H9 (cell line): ENCODE measurements at regions not wholly inside any gene's neighbourhood (a gene's known extent, or its start where the extent isn't known, plus 50 kb on each side); places are given as distances from the start of the nearest gene placed in this dataset.

Source experiments
- DNase-seq: peaks from one replicate; pipeline ENCODE4 v3.0.0-alpha.2; 2017
- H2AFZ ChIP-seq: one replicate; pipeline ENCODE4 v1.6.1; 2013; ENCODE audit warnings: mild to moderate bottlenecking, low read length, control low read depth, moderate library complexity
- H2AK5ac ChIP-seq: 2 replicates; pipeline ENCODE4 v1.6.1; 2013; ENCODE audit warnings: low read length, control low read depth, mixed read lengths; ENCODE audit not compliant: insufficient read length
- H2BK120ac ChIP-seq: one replicate; pipeline ENCODE4 v1.6.1; 2013; ENCODE audit warnings: low read depth, mild to moderate bottlenecking, low read length, control low read depth, inconsistent platforms; ENCODE audit not compliant: poor library complexity, severe bottlenecking
- H2BK12ac ChIP-seq: 2 replicates; pipeline ENCODE4 v1.6.1; 2013; ENCODE audit warnings: low read length, control low read depth, mixed read lengths, low read depth; ENCODE audit not compliant: insufficient read length
- H2BK15ac ChIP-seq: 2 replicates; pipeline ENCODE4 v1.6.1; 2013; ENCODE audit warnings: low read depth, low read length, control low read depth
- H2BK20ac ChIP-seq: one replicate; pipeline ENCODE4 v1.6.1; 2013; ENCODE audit warnings: low read depth, mild to moderate bottlenecking, low read length, control low read depth, inconsistent platforms; ENCODE audit not compliant: poor library complexity, severe bottlenecking
- H2BK5ac ChIP-seq: 2 replicates; pipeline ENCODE4 v1.6.1; 2013; ENCODE audit warnings: low read length, control low read depth, mixed read lengths; ENCODE audit not compliant: insufficient read length
- H3K14ac ChIP-seq: 2 replicates; pipeline ENCODE4 v1.6.1; 2013; ENCODE audit warnings: low read length, control low read depth; ENCODE audit not compliant: insufficient read depth
- H3K18ac ChIP-seq: 2 replicates; pipeline ENCODE4 v1.6.1; 2013; ENCODE audit warnings: low read depth, mild to moderate bottlenecking, mixed read lengths, low read length, control low read depth; ENCODE audit not compliant: insufficient read length
- H3K23ac ChIP-seq: 2 replicates; pipeline ENCODE4 v1.6.1; 2013; ENCODE audit warnings: low read length, control low read depth, mixed read lengths, low read depth; ENCODE audit not compliant: insufficient read length
- H3K23me2 ChIP-seq: 2 replicates; pipeline ENCODE4 v1.6.1; 2013; ENCODE audit warnings: low read depth, mild to moderate bottlenecking, mixed read lengths, low read length, control low read depth; ENCODE audit not compliant: insufficient read length, poor library complexity, severe bottlenecking
- H3K27ac ChIP-seq: 2 replicates; pipeline ENCODE4 v1.5.1; 2013; ENCODE audit warnings: low read length, control low read depth, mixed read lengths, low read depth; ENCODE audit not compliant: insufficient read length
- H3K27me3 ChIP-seq: 2 replicates; pipeline ENCODE4 v1.6.1; 2013; ENCODE audit warnings: low read length, control low read depth, inconsistent platforms; ENCODE audit not compliant: insufficient read depth
- H3K4ac ChIP-seq: 2 replicates; pipeline ENCODE4 v1.6.1; 2013; ENCODE audit warnings: low read depth, mild to moderate bottlenecking, control low read depth, inconsistent platforms, low read length, moderate library complexity
- H3K4me1 ChIP-seq: 2 replicates; pipeline ENCODE4 v1.6.1; 2013; ENCODE audit warnings: low read length, control low read depth, inconsistent platforms; ENCODE audit not compliant: insufficient read depth
- H3K4me2 ChIP-seq: 2 replicates; pipeline ENCODE4 v1.6.1; 2013; ENCODE audit warnings: low read length, control low read depth, mixed read lengths; ENCODE audit not compliant: insufficient read length, insufficient read depth
- H3K56ac ChIP-seq: 2 replicates; pipeline ENCODE4 v1.6.1; 2013; ENCODE audit warnings: low read depth, mild to moderate bottlenecking, mixed read lengths, low read length, control low read depth; ENCODE audit not compliant: insufficient read length
- H3K79me1 ChIP-seq: 2 replicates; pipeline ENCODE4 v1.6.1; 2013; ENCODE audit warnings: low read depth, mild to moderate bottlenecking, moderate library complexity, low read length, control low read depth, inconsistent platforms; ENCODE audit not compliant: insufficient read depth, poor library complexity, severe bottlenecking
- H3K79me2 ChIP-seq: 2 replicates; pipeline ENCODE4 v1.6.1; 2013; ENCODE audit warnings: low read length, control low read depth, inconsistent platforms; ENCODE audit not compliant: insufficient read depth
- H3K9ac ChIP-seq: 2 replicates; pipeline ENCODE4 v1.6.1; 2013; ENCODE audit warnings: low read length, control low read depth, mixed read lengths; ENCODE audit not compliant: insufficient read length; ENCODE audit errors: extremely low read depth
- H3K9me3 ChIP-seq: one replicate; pipeline ENCODE4 v1.6.1; 2013; ENCODE audit warnings: low read depth, low read length, inconsistent platforms; ENCODE audit not compliant: control insufficient read depth
- H3T11ph ChIP-seq: one replicate; pipeline ENCODE4 v1.6.1; 2013; ENCODE audit warnings: mild to moderate bottlenecking, low read length, control low read depth, inconsistent platforms
- H4K20me1 ChIP-seq: one replicate; pipeline ENCODE4 v1.6.1; 2013; ENCODE audit not compliant: control insufficient read depth, insufficient read length, insufficient read depth
- H4K5ac ChIP-seq: 2 replicates; pipeline ENCODE4 v1.6.1; 2013; ENCODE audit warnings: low read depth, mild to moderate bottlenecking, mixed read lengths, low read length, control low read depth; ENCODE audit not compliant: insufficient read length
- H4K8ac ChIP-seq: replicated peaks from 2 replicates; pipeline ENCODE4 v1.6.1; 2013; ENCODE audit warnings: low read length, control low read depth, mixed read lengths, low read depth; ENCODE audit not compliant: insufficient read length
- H4K91ac ChIP-seq: 2 replicates; pipeline ENCODE4 v1.6.1; 2013; ENCODE audit warnings: low read depth, mild to moderate bottlenecking, moderate library complexity, mixed read lengths, low read length, control low read depth; ENCODE audit not compliant: insufficient read length
- H3K27ac Mint-ChIP-seq, 3 experiments: 2 replicates in 2 of 3; 3 replicates in 1 of 3; pipeline ENCODE4 v1.8.0; 2020 to 2021; ENCODE audit warnings: mixed read lengths in 3 of 3, mild to moderate bottlenecking in 1 of 3, moderate library complexity in 1 of 3
- H3K27me3 Mint-ChIP-seq: 2 replicates; pipeline ENCODE4 v1.8.0; 2021; ENCODE audit warnings: low read depth, mild to moderate bottlenecking, moderate library complexity, mixed read lengths
- H3K36me3 Mint-ChIP-seq, 3 experiments: 2 replicates in 2 of 3; 3 replicates in 1 of 3; pipeline ENCODE4 v1.8.0; 2020 to 2021; ENCODE audit warnings: low read depth in 3 of 3, mixed read lengths in 3 of 3; ENCODE audit not compliant: insufficient read depth in 1 of 3
- H3K4me1 Mint-ChIP-seq, 2 experiments: 2 replicates each; pipeline ENCODE4 v1.8.0; 2020; ENCODE audit warnings: mixed read lengths in 2 of 2
- H3K4me3 Mint-ChIP-seq, 2 experiments: 2 replicates in 1 of 2; 3 replicates in 1 of 2; pipeline ENCODE4 v1.8.0; 2020 to 2021; ENCODE audit warnings: mild to moderate bottlenecking in 2 of 2, mixed read lengths in 2 of 2, moderate library complexity in 1 of 2
- H3K9me3 Mint-ChIP-seq, 2 experiments: 2 replicates in 1 of 2; 3 replicates in 1 of 2; pipeline ENCODE4 v1.8.0; 2020; ENCODE audit warnings: mild to moderate bottlenecking in 2 of 2, mixed read lengths in 2 of 2, moderate library complexity in 1 of 2
- CTCF ChIP-seq: fragments of 200-600 bp; sonication (generic); conservative IDR thresholded peaks from 3 replicates; pipeline ENCODE4 v1.8.0; 2021; ENCODE audit warnings: antibody characterized with exemption, mild to moderate bottlenecking
- WGBS: extraction: QIAGEN DNeasy Blood & Tissue Kit; methylation state at CpG from one replicate; pipeline ENCODE4 v1.1.7; 2013; ENCODE audit warnings: missing lambda C conversion rate, low lambda C conversion rate, mixed read lengths; ENCODE audit not compliant: insufficient read length; ENCODE audit errors: extremely low coverage; 5-methylcytosine and 5-hydroxymethylcytosine counted together

GRCh38 chr12:74752215-74752614 is 214.6 kb downstream of the ATXN7L3B start:
- no peak overlapping the region for H3K14ac ChIP-seq
- TF ChIP-seq CTCF = no peak
- H2BK120ac ChIP-seq = no peak overlapping the region
- H3K23me2 ChIP-seq = no peaks in the 10 kb centered on the region
- no peaks in the 10 kb centered on the region for H3K27me3 ChIP-seq
- Mint-ChIP-seq H3K9me3 (peaks cover 3% of the 10 kb centered on the region in 2 experiments; a peak in 2 of 5 replicates), H3K27me3 (no peaks in the 10 kb centered on the region), H3K36me3 (peaks cover 0 to 2% (median 0%) of the 10 kb centered on the region in 3 experiments; a peak in 1 of 7 replicates), H3K4me3 (no peak overlapping the region), H3K27ac (no peak overlapping the region), H3K4me1 (no peaks in the 10 kb centered on the region)
- no peak overlapping the region for H4K8ac ChIP-seq
- H3K27ac ChIP-seq = no peak overlapping the region
- H2AFZ ChIP-seq = no peak overlapping the region
- WGBS = no CpG with 5 or more reads among the region's 3 CpGs
- H3K79me1 ChIP-seq = no peaks in the 10 kb centered on the region
- H3K4me1 ChIP-seq = no peaks in the 10 kb centered on the region
- H4K20me1 ChIP-seq = no peaks in the 10 kb centered on the region
- H3K23ac ChIP-seq = no peak overlapping the region
- no peak overlapping the region for H3K4ac ChIP-seq
- no peak overlapping the region for H3T11ph ChIP-seq
- H2AK5ac ChIP-seq = no peak overlapping the region
- no peak overlapping the region for H2BK15ac ChIP-seq
- no peak overlapping the region for H3K56ac ChIP-seq
- no peak overlapping the region for H4K5ac ChIP-seq
- no peak for DNase-seq
- H2BK12ac ChIP-seq = no peak overlapping the region
- no peak overlapping the region for H2BK20ac ChIP-seq
- no peaks in the 10 kb centered on the region for H3K9me3 ChIP-seq
- no peak overlapping the region for H2BK5ac ChIP-seq
- no peak overlapping the region for H4K91ac ChIP-seq
- H3K79me2 ChIP-seq = no peaks in the 10 kb centered on the region
- no peak overlapping the region for H3K9ac ChIP-seq
- no peak overlapping the region for H3K18ac ChIP-seq
- H3K4me2 ChIP-seq = no peak overlapping the region
